Vagina (tissue), 2 donors: ENCODE measurements at regions not wholly inside any gene's neighbourhood (a gene's known extent, or its start where the extent isn't known, plus 50 kb on each side); places are given as distances from the start of the nearest gene placed in this dataset.

ENCODE experiments used
- CTCF ChIP-seq, 3 experiments: fragments of 450-650 bp in 2 of 3; fragments of 200-600 bp in 1 of 3; sonication (generic) in 1 of 3; IDR thresholded peaks; one replicate each; pipeline ENCODE4 v1.5.1; 2017 to 2019; ENCODE audit warnings: antibody characterized with exemption in 3 of 3, mild to moderate bottlenecking in 2 of 3, moderate library complexity in 2 of 3
- POLR2A ChIP-seq, 2 donors: fragments of 450-650 bp; IDR thresholded peaks; one replicate each; pipeline ENCODE4 v1.6.1; 2017; ENCODE audit warnings: antibody characterized with exemption in 2 of 2, mild to moderate bottlenecking in 2 of 2, moderate library complexity in 2 of 2

GRCh38 chr4:27184508-27185155 lies 324.0 kb downstream of the STIM2 start:
- TF ChIP-seq CTCF (IDR thresholded peaks at IDR 0.05) (no peak), POLR2A (IDR thresholded peaks at IDR 0.05) (no peak)
